ENCODE measurements at regions not wholly inside any gene's neighbourhood (a gene's known extent, or its start where the extent isn't known, plus 50 kb on each side); places are given as distances from the start of the nearest gene placed in this dataset.

GRCh38 chr6:163756079-163756478 lies 341.6 kb downstream of the QKI start:
- Histone ChIP-seq H3K27me3 (no peaks in the 10 kb centered on the region), H3K4me3 (no peak overlapping the region), H2AFZ (no peak overlapping the region), H3K9me2 (replicated peaks; ENCODE audit: insufficient read depth) (no peaks in the 10 kb centered on the region), H4K20me1 (ENCODE audit: insufficient read depth, poor library complexity, severe bottlenecking) (no peaks in the 10 kb centered on the region), H3K36me3 (replicated peaks; ENCODE audit: insufficient read depth, low read depth) (no peaks in the 10 kb centered on the region), H3K4me2 (no peak overlapping the region), H3K79me2 (no peaks in the 10 kb centered on the region), H3K27ac (no peak overlapping the region), H3K4me1 (ENCODE audit: insufficient read depth) (no peaks in the 10 kb centered on the region), H3K9me3 (ENCODE audit: low read depth) (no peaks in the 10 kb centered on the region)
- TF ChIP-seq EZH2 (IDR thresholded peaks at IDR 0.05; ENCODE audit: borderline replicate concordance) (no peak), EZH2phosphoT487 (IDR thresholded peaks at IDR 0.05; ENCODE audit: low read depth, severe bottlenecking, unreplicated experiment) (no peak)
- TF ChIP-seq, protein P1, sequence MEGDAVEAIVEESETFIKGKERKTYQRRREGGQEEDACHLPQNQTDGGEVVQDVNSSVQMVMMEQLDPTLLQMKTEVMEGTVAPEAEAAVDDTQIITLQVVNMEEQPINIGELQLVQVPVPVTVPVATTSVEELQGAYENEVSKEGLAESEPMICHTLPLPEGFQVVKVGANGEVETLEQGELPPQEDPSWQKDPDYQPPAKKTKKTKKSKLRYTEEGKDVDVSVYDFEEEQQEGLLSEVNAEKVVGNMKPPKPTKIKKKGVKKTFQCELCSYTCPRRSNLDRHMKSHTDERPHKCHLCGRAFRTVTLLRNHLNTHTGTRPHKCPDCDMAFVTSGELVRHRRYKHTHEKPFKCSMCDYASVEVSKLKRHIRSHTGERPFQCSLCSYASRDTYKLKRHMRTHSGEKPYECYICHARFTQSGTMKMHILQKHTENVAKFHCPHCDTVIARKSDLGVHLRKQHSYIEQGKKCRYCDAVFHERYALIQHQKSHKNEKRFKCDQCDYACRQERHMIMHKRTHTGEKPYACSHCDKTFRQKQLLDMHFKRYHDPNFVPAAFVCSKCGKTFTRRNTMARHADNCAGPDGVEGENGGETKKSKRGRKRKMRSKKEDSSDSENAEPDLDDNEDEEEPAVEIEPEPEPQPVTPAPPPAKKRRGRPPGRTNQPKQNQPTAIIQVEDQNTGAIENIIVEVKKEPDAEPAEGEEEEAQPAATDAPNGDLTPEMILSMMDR (IDR thresholded peaks at IDR 0.05; ENCODE audit: poor library complexity): no peak
- no peak for DNase-seq (ENCODE audit: low spot score)
- WGBS (ENCODE audit: low lambda C conversion rate, missing lambda C conversion rate): 68% methylated on average over 4 of the region's 4 CpGs

DNA sequence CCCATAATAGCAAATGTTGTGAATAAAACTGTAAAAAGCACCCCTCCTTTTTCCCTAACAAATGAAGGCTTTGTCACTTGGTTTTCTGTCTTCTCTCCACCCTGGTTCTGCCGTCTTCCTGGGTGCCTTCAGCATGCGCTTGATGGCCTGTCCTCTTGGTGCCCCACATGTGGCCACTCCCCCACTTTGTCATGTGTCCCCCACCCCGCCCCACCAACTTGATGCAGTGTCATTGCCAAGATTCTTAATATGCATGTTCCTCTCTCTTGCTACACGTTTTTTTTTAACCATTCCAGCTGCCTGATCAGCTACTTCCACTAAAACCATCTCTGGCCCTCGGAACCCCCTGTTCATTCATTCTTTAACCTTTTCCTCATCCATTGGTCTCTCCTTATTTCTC lies 340.3 kb downstream of the QKI start:
- no peaks in the 10 kb centered on the region for H3K9me2 ChIP-seq (replicated peaks; ENCODE audit: insufficient read depth)
- H3K79me2 ChIP-seq: no peaks in the 10 kb centered on the region
- no peak overlapping the region for H3K4me3 ChIP-seq
- no peak for DNase-seq (ENCODE audit: low spot score)
- TF ChIP-seq EZH2phosphoT487 (IDR thresholded peaks at IDR 0.05; ENCODE audit: low read depth, severe bottlenecking, unreplicated experiment) (no peak), EZH2 (IDR thresholded peaks at IDR 0.05; ENCODE audit: borderline replicate concordance) (no peak)
- TF ChIP-seq, protein P1 (IDR thresholded peaks at IDR 0.05; ENCODE audit: poor library complexity): no peak
- H3K27ac ChIP-seq: no peak overlapping the region
- no peak overlapping the region for H3K4me2 ChIP-seq
- no peaks in the 10 kb centered on the region for H3K4me1 ChIP-seq (ENCODE audit: insufficient read depth)
- WGBS (ENCODE audit: low lambda C conversion rate, missing lambda C conversion rate): 73% methylated on average over 5 of the region's 5 CpGs
- H3K27me3 ChIP-seq: no peaks in the 10 kb centered on the region
- H2AFZ ChIP-seq: no peak overlapping the region
- no peaks in the 10 kb centered on the region for H4K20me1 ChIP-seq (ENCODE audit: insufficient read depth, poor library complexity, severe bottlenecking)
- no peaks in the 10 kb centered on the region for H3K9me3 ChIP-seq (ENCODE audit: low read depth)
- H3K36me3 ChIP-seq (replicated peaks; ENCODE audit: insufficient read depth, low read depth): no peaks in the 10 kb centered on the region

GRCh38 chr6:163753430-163753829 lies 338.9 kb downstream of the QKI start:
- Histone ChIP-seq H3K36me3 (replicated peaks; ENCODE audit: insufficient read depth, low read depth) (no peaks in the 10 kb centered on the region), H3K4me1 (ENCODE audit: insufficient read depth) (no peaks in the 10 kb centered on the region), H2AFZ (no peak overlapping the region), H3K79me2 (no peaks in the 10 kb centered on the region), H3K4me2 (no peak overlapping the region), H3K4me3 (no peak overlapping the region), H3K9me2 (replicated peaks; ENCODE audit: insufficient read depth) (no peaks in the 10 kb centered on the region), H4K20me1 (ENCODE audit: insufficient read depth, poor library complexity, severe bottlenecking) (no peaks in the 10 kb centered on the region), H3K27me3 (no peaks in the 10 kb centered on the region), H3K27ac (no peak overlapping the region), H3K9me3 (ENCODE audit: low read depth) (no peaks in the 10 kb centered on the region)
- WGBS (ENCODE audit: low lambda C conversion rate, missing lambda C conversion rate): 79% methylated on average over 2 of the region's 2 CpGs
- no peak for DNase-seq (ENCODE audit: low spot score)
- no peak for TF ChIP-seq EZH2 (IDR thresholded peaks at IDR 0.05; ENCODE audit: borderline replicate concordance)
- TF ChIP-seq, protein P1 (IDR thresholded peaks at IDR 0.05; ENCODE audit: poor library complexity): no peak
- no peak for TF ChIP-seq EZH2phosphoT487 (IDR thresholded peaks at IDR 0.05; ENCODE audit: low read depth, severe bottlenecking, unreplicated experiment)

DNA sequence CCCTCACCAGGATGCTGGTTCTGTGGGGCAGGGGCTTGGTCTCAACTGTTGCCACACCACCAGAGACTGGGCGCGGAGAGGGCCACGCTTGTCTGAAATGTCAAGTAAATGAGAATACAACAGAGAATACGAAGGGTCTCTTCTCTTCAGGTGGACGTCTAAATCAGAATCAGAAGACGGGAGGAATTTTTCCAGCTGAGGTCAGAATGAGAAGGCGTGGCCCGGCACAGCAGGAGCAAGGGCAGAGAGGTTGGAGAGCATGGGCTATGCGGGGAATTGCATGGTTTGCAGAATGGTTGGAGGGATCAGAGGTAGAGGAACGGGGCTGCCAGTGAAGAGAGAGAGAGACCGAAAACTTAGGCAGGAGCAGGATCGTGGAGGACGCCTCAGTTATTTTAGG lies 337.9 kb downstream of the QKI start:
- no peaks in the 10 kb centered on the region for H3K36me3 ChIP-seq (replicated peaks; ENCODE audit: insufficient read depth, low read depth)
- H3K4me3 ChIP-seq: no peak overlapping the region
- H3K9me2 ChIP-seq (replicated peaks; ENCODE audit: insufficient read depth): no peaks in the 10 kb centered on the region
- TF ChIP-seq, protein P1 (IDR thresholded peaks at IDR 0.05; ENCODE audit: poor library complexity): no peak
- TF ChIP-seq EZH2phosphoT487 (IDR thresholded peaks at IDR 0.05; ENCODE audit: low read depth, severe bottlenecking, unreplicated experiment) (no peak), EZH2 (IDR thresholded peaks at IDR 0.05; ENCODE audit: borderline replicate concordance) (no peak)
- H3K27ac ChIP-seq: no peak overlapping the region
- H3K4me1 ChIP-seq (ENCODE audit: insufficient read depth): no peaks in the 10 kb centered on the region
- 96% methylated on average over 13 of the region's 13 CpGs for WGBS (ENCODE audit: low lambda C conversion rate, missing lambda C conversion rate)
- no peaks in the 10 kb centered on the region for H3K9me3 ChIP-seq (ENCODE audit: low read depth)
- H4K20me1 ChIP-seq (ENCODE audit: insufficient read depth, poor library complexity, severe bottlenecking): no peaks in the 10 kb centered on the region
- H3K27me3 ChIP-seq: no peaks in the 10 kb centered on the region
- DNase-seq (ENCODE audit: low spot score): no peak
- no peak overlapping the region for H2AFZ ChIP-seq
- no peak overlapping the region for H3K4me2 ChIP-seq
- H3K79me2 ChIP-seq: no peaks in the 10 kb centered on the region
